ENCODE measurements at regions not wholly inside any gene's neighbourhood (a gene's known extent, or its start where the extent isn't known, plus 50 kb on each side); places are given as distances from the start of the nearest gene placed in this dataset.

- DNase-seq, result no peak
These were observed 552.4 kb downstream of the TUSC7 start for GRCh38 chr3:117261983-117262421.

DNA sequence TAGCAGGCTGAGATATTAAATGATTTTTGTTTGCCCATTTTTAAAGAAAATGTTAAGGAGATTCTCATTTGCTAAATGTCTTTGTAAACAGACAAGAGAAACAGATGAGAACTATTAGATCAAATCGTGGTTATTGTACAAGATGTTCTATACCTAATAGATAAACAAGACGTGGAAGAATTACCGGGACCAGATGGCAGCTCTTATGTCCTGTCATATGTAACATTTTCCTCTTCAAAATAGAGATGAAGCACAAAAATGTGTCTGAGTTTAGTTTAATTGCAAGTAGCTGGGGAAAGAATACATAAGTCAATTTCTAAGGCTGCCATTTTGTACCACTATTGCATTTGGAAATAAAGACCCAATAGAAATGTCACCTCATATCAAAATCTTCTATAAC is 553.7 kb downstream of the TUSC7 start:
- no peak for DNase-seq

- no peak for DNase-seq
These were observed 554.2 kb downstream of the TUSC7 start for GRCh38 chr3:117263745-117264144.

DNA sequence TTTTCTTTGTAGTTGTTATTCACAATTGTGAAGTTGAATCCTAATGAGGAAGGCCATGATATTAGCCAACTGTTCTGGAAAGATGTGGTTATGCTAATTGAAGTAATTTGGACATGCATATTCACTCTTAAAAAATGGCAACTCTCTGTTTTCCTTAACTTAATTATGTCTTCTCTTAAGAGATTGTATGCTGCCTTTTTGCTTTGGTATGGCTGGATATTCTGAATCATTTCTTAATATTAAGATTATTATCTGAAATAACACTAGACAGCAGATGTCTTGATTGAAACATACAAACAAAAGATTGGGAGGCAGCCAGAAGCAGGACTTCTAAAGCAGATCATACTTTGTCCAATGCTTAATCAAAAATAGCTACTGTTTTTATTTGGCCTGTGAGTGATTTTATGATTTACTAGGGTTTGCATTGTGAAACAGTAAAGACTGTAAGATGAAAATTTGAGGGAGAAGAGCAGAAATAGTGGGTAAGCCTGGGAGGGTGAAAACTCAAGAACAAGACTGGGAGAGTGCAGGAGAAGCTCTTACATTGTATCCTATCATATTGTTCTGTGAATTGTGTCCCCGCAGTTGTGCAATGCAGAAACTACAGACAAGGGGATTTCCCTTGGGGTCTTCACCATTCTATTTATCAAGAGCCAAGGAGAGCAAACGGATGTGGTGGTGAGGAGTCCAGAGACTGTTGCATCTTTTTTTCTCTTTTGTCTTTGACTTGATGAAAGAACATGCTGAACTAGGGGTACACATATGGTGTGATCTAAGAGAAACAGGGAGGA is 554.8 kb downstream of the TUSC7 start:
- DNase-seq, result no peak

DNA sequence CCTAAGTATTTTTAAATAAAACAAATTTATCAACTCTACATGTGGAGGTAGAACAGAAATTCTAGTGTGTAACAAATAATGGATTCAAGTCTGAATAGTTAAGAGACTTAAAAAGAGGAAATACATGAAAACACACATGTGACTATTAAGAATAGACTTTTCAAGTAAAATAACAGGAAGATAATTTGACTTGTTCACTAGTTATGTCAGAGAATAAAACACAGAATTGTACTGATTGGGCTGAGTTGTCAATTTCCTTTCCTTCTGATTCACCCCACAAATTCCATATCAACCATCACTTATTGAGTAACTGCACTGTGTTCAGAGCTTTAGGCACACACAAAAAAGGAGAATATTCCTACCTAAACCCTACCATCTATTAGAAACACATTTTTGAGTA is 557.2 kb downstream of the TUSC7 start:
- DNase-seq, result no peak

DNA sequence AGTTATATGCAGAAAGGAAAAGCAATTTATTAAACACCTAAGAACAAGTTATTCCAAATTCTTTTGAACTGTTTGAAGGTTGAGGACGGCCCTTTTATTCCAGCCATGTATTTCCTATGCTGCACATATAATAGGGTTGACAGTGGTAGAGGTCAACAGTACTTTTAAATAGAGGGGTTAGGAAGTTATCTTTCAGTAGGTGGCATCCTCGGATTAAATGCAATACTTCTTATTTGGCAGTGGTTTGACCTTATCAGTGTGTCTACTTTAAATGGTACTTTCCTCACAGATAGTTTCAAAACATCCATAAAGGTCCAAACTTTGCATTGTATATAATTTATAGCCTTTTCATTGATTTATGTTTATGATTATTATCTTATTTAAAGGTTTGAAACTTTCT is 558.7 kb downstream of the TUSC7 start:
- no peak for DNase-seq

DNA sequence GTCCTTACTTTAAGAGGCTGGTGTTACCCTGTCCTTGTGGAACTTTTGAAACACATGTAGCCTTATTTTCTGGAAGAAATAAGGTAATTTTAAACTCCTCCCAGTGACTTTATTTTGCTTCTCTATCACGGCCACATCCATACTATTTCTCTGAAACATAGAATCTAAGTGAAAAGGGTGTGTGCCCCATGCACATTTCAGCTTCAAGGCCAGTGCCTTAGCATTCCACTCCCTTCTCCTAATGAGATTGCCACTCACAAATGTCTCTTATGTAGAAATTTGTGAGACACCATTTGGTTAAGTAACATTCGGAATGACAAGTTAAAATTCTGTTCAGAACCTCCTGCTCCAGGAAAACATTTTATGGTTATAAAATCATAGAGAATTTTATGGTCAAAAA is 562.7 kb downstream of the TUSC7 start:
- no peak for DNase-seq

DNA sequence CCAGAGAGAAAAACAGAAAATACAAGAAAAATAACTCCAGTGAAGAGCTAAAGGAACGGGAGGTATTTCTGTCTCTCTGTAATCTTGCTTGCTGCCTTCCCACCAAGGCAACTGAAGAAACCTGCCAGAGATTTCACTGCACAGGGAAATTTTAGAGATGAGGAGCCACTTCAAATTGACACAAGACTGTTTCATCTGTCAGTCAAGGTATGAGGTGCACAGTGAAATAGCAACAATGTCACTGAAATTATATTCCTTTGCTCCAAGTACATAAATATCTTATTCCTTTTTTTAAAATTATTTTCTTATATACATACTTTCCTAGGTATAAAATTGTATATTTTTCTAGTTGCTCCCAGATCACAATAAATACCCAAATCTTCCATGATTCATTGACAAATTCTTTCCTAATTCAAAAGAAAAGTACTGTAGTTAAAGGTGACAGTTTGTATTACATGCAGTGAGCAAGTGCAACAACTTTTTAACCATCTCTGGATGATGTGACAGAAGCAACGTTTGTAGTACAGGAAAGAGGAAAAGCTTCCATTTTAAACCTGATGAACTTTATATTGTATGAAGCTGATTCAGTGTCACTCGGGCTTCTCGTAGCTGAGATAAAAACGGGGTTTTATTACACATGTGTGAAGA is 563.4 kb downstream of the TUSC7 start:
- DNase-seq, result no peak

DNA sequence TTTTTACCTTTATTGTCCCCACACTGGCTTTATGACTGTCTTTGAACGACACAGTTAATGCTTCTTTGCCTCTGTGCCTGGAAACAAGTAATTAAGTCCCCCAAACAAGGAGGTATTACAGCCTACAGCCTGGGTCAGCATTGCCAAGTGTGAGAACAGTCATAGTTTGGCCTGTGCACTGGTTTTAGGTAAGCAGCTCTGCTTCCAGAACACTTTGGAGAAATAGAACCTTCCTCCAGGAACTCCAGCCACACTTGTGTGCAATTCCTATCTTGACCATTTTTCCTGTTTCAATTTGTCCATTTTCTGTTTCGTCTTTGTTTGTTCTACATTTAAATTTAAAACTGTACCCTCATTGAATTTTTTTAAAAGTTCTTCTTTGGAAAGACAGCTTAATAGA is 568.2 kb downstream of the TUSC7 start:
- peak in 1 of 14 donors; percentile 26 for DNase-seq

- no peak for DNase-seq
These were observed 569.0 kb downstream of the TUSC7 start for GRCh38 chr3:117278424-117279190.

GRCh38 chr3:117281371-117281770 is 571.8 kb downstream of the TUSC7 start:
- no peak for DNase-seq

DNA sequence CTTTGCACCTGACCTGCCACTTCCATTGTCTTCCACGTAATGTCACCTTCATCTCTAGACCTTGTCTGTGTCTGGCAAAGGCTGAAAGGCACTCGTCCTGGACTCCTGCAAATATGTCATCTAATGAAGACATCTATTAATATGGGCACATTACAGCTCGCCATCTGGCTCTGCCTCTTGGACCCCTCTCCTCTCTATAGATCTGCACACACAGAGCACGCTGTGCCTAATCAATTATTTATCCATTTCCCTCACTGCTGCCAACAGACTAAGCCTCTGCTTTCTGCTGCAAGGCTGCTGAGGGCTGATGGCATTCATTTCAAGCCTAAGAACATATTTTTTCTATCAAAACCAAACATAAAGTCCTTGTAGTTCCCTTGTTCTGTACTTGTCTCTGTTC is 573.0 kb downstream of the TUSC7 start:
- no peak for DNase-seq

DNA sequence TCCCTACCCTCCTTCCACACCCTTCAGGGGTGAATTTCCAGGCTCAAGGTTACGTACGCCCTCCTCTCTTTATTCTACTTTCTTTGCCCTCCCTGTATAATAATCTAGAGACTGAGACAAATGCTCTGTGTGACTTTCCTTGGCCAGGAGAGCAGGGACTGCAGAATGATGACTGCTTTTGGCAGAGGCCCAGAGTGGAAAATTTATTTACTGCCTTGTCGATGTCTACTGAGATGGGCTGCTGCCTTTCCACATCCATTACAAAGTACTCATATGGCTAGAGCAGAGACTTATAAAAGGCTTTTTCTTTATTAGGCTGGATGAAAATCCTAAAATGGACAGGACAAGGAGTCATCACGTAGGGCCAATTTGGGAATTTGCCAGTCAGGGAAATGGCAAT is 576.2 kb downstream of the TUSC7 start:
- DNase-seq, result no peak

- DNase-seq, result no peak
These were observed 576.9 kb downstream of the TUSC7 start for GRCh38 chr3:117286488-117286887.

DNA sequence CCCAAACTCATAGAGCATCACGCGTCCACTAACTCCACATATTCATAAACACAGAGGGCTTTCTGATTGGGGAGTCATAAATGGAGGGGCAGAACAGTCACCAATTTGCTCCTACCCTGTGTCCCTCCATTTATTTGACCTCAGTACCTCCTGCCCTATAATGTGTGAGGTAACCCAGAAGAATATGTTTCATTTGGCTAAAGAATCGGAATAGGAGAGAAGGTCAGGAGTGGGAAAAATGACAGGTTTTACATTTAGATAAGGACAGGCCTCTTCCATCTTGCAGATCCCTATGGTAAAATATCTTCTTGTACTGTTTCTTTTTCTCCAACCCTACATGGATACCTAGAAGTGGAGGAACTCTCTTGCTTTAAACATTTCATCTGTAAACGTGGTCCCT is 578.0 kb downstream of the TUSC7 start:
- DNase-seq, result no peak

GRCh38 chr3:117291476-117291875 is 581.9 kb downstream of the TUSC7 start:
- DNase-seq, result no peak

- DNase-seq, result no peak
These were observed 587.5 kb downstream of the TUSC7 start for GRCh38 chr3:117297065-117297464.

DNA sequence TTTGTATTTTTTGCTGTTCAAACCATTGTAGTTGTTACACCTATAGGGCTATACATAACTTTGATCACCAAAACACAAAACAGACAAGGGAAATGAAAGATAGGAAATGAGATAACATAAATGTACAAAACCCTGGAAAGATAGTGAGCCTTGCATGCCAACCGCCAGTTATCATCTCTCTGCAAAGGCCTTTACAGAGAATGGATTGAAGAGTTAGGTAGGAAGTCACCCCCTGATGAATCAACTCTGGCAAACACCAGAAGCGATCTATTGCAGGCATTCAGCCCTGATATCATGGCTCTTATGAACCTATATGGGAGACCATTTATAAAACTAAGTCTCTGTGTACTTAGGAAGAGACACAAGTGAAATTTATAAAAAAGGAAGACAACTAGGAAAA is 588.0 kb downstream of the TUSC7 start:
- no peak for DNase-seq

DNA sequence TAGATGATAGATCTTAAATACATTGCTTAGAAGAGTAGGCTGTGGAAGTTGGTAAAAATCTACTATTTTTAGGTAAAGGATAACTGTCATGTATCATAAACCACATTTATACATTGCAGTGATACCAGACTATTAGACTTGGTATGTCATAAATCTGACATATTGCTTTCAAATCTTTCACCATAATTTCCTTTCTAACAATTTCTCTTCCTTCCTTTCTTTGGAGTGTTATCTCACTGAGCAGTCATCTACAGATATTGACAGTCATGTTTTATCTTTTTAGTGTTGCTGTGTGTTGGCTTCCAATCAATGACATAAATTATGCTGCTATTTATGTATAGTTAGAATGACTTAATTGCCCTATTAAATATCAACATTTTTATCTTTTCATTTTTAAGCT is 588.7 kb downstream of the TUSC7 start:
- no peak for DNase-seq

DNA sequence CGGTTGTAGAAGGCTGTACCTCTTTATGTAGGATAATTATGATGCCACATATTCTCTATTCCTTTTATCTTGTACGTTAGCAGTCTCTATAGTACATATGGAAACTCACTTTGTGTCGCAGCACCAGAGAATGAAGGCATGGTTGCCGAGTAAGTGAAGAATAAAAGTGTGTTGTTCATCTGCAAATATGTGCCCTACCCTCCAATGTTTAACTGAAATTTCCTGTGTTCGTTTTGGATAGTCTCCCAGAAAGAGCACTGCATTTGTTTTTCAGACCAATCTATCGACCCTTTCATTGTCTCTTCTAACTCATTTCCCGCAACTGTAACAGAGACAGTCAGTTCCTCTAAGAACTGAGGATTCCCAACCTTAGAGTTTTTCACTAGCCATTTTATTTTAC is 592.8 kb downstream of the TUSC7 start:
- peak in 1 of 14 donors; percentile 11 for DNase-seq

- no peak for DNase-seq
These were observed 593.9 kb downstream of the TUSC7 start for GRCh38 chr3:117303443-117303842.

- no peak for DNase-seq
These were observed 595.1 kb downstream of the TUSC7 start for GRCh38 chr3:117304681-117305080.

DNA sequence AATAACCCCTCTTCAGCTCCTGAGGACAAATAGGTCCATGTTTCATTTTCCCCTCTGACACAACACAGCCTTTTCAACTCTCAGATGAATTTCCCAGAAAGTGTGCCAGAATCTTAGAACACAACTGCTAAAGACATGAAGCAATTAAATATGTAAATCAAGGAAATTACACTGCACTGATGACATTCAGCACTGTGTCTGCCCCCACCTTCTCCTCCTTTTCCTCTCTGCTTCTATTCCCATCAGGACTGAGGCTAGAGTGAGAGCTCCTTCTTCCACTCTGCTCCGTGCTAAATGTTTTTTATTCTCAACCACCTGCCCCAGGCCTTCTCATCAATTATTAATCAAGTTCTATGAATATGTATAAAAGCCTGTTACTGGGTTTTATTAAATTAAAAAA is 596.1 kb downstream of the TUSC7 start:
- DNase-seq, result peak in 1 of 14 donors; percentile 14

DNA sequence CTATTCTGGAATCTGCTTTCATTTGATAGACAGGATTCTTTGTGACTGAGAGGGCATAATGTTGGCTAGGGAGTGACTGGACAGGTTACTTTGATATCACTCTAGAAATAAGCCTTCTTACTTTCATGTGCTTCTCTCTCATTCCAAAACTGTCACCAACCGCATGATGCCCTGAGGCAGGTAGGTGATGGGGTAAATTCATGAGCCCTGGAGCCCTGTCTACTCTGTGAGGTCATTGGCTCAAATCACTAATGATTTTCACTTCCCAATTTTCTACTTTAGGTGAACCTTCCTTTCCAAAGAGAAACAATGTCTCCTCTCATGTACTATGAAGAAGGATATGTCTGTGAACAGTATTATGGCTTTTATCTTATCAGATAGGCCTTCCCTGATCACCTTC is 596.7 kb downstream of the TUSC7 start:
- DNase-seq, result no peak

Measured in C1 segment of cervical spinal cord (tissue), 14 donors.